H54 (cell line): ENCODE measurements at regions not wholly inside any gene's neighbourhood (a gene's known extent, or its start where the extent isn't known, plus 50 kb on each side); places are given as distances from the start of the nearest gene placed in this dataset.
"Not testable (repeated sequence)": the region's sequence is repeated elsewhere in the genome, so short reads cannot be mapped to it uniquely, and the experiment has no call there.

Experiments used
- DNase-seq: peaks from one replicate; pipeline ENCODE4 v3.0.0; 2011; ENCODE audit warnings: low spot score, mixed read lengths; ENCODE audit not compliant: insufficient read length
- FAIRE-seq: peaks from 3 replicates; lab custom pipeline; 2011; peaks lifted over from hg19 to GRCh38; lab: Jason Lieb, UNC
- POLR2A ChIP-seq: IDR thresholded peaks from 2 replicates; pipeline ENCODE4 v1.6.1; 2011; ENCODE audit warnings: low read depth, mild to moderate bottlenecking, low read length

GRCh38 chr12:34304001-34304400 lies 281.7 kb downstream of the ALG10 start:
- DNase-seq, result no peak
- TF ChIP-seq POLR2A, result no peak
- no peak for FAIRE-seq

GRCh38 chr12:34304546-34304945 lies 282.2 kb downstream of the ALG10 start:
- no peak for DNase-seq
- TF ChIP-seq POLR2A, result no peak
- FAIRE-seq, result no peak

- no peak for FAIRE-seq
Observed at GRCh38 chr12:34305176-34305575, 282.9 kb downstream of the ALG10 start.

GRCh38 chr12:34306133-34306830 lies 284.0 kb downstream of the ALG10 start:
- FAIRE-seq, result no peak
- TF ChIP-seq POLR2A, result no peak
- DNase-seq, result no peak

More at GRCh38 chr12:34305176-34305575, 282.9 kb downstream of the ALG10 start:
- no peak for TF ChIP-seq POLR2A
- no peak for DNase-seq

GRCh38 chr12:34309806-34310804 lies 287.8 kb downstream of the ALG10 start:
- FAIRE-seq, result not testable (repeated sequence)

GRCh38 chr12:34311337-34311736 lies 289.0 kb downstream of the ALG10 start:
- TF ChIP-seq POLR2A, result no peak
- no peak for FAIRE-seq
- DNase-seq, result no peak

More at GRCh38 chr12:34309806-34310804, 287.8 kb downstream of the ALG10 start:
- not testable (repeated sequence) for DNase-seq

- FAIRE-seq (no peak), DNase-seq (no peak)
- TF ChIP-seq POLR2A, result no peak
Observed at GRCh38 chr12:34327671-34328070, 305.4 kb downstream of the ALG10 start.

- FAIRE-seq, result no peak
- DNase-seq, result no peak
- TF ChIP-seq POLR2A, result no peak
Observed at GRCh38 chr12:34333337-34333736, 311.0 kb downstream of the ALG10 start.

GRCh38 chr12:34334538-34334937 lies 312.2 kb downstream of the ALG10 start:
- TF ChIP-seq POLR2A, result no peak
- no peak for FAIRE-seq
- no peak for DNase-seq

- no peak for FAIRE-seq
- DNase-seq, result no peak
- no peak for TF ChIP-seq POLR2A
Observed at GRCh38 chr12:34334953-34335743, 312.9 kb downstream of the ALG10 start.

- no peak for FAIRE-seq
- DNase-seq, result no peak
- TF ChIP-seq POLR2A, result no peak
Observed at GRCh38 chr12:34335819-34336262, 313.5 kb downstream of the ALG10 start.

GRCh38 chr12:34336619-34337465 lies 314.5 kb downstream of the ALG10 start:
- no peak for TF ChIP-seq POLR2A
- DNase-seq, result no peak
- no peak for FAIRE-seq

GRCh38 chr12:34338751-34339150 lies 316.5 kb downstream of the ALG10 start:
- TF ChIP-seq POLR2A, result no peak
- FAIRE-seq, result no peak
- no peak for DNase-seq
